ENCODE measurements at regions not wholly inside any gene's neighbourhood (a gene's known extent, or its start where the extent isn't known, plus 50 kb on each side); places are given as distances from the start of the nearest gene placed in this dataset.

DNA sequence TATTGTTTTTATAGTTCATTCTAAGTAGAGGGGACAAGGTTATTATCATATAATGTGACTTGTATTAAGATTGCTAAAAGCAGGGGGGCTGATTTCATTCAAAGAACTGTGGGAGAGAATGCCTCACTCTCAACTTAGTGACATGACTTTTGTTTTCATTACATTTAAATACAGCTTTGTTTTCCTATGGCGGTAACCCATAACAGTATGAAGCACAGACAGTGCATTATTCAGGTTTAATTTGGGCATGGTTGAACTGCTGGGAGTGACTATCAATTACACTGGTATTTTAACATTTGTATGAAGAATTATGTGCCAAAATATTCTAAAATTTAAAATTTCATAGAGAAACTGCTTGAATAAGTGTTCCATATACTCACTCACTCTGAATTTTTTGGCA, 637.3 kb downstream of the USP25 start:
- H3K4me3 ChIP-seq (ENCODE audit: low read length) = no peak overlapping the region
- TF ChIP-seq, protein P1, sequence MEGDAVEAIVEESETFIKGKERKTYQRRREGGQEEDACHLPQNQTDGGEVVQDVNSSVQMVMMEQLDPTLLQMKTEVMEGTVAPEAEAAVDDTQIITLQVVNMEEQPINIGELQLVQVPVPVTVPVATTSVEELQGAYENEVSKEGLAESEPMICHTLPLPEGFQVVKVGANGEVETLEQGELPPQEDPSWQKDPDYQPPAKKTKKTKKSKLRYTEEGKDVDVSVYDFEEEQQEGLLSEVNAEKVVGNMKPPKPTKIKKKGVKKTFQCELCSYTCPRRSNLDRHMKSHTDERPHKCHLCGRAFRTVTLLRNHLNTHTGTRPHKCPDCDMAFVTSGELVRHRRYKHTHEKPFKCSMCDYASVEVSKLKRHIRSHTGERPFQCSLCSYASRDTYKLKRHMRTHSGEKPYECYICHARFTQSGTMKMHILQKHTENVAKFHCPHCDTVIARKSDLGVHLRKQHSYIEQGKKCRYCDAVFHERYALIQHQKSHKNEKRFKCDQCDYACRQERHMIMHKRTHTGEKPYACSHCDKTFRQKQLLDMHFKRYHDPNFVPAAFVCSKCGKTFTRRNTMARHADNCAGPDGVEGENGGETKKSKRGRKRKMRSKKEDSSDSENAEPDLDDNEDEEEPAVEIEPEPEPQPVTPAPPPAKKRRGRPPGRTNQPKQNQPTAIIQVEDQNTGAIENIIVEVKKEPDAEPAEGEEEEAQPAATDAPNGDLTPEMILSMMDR (conservative IDR thresholded peaks at IDR 0.05; ENCODE audit: low read length) = no peak
- DNase-seq (ENCODE audit: low read depth) = no peak

DNA sequence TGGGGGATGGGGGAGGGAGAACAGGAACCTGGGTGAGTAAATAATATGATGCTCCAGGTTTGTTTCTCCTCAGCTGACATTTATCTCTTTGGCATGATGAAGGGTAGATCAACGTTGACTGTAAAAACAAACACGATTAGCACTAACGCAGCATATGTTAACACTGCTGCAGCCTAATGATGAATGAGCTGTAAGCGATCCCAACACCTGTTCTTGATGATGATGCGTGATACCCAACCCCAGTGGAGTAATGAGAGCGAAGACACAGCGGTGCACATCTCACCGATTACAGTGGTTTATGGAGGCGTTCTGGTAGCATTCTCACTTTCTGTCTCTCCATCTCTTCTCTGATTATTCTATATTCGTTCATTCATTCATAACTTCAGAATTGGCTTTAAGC, 640.4 kb downstream of the USP25 start:
- H3K4me3 ChIP-seq (ENCODE audit: low read length) = no peak overlapping the region
- TF ChIP-seq, protein P1 (conservative IDR thresholded peaks at IDR 0.05; ENCODE audit: low read length) = no peak
- DNase-seq (ENCODE audit: low read depth) = no peak

DNA sequence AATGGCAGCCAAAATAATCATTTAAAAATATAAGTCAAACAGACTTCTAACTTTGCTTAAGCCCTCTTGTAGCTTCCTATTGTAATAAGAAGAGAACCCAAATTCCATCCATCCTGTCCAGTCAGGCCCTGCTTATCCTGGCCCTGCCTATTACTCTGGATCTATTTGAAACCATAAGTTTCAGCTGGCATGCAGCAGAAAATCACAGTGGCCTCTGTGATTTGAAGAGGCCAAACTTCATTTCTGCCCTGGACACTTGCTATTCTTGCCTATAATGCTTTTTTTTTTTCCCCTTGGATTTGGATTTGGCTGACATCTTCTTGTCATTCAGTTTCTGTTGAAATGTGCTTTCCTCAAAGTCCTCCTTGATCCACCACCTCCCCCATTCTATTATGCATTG, 642.8 kb downstream of the USP25 start:
- H3K4me3 ChIP-seq (ENCODE audit: low read length) = no peak overlapping the region
- DNase-seq (ENCODE audit: low read depth) = no peak
- TF ChIP-seq, protein P1 (conservative IDR thresholded peaks at IDR 0.05; ENCODE audit: low read length) = no peak

DNA sequence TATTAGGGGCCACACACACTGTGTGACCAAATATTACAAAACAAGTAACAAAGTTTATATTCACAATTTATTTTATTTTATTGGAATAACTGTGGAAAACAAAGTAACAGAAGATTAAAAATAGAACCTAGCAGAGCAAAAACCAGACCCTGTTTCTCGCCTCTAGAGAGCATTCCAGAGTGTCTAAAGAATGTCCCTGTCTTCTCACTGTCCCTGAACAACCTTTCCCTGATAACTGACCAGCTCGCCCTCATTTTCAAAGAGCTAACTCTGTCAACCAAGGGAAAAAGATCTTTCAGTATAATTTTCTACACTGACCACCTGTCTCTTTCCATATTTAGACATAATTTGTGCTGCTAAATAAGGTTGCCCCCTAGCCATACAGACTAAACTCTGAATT, 646.9 kb downstream of the USP25 start:
- DNase-seq (ENCODE audit: low read depth) = no peak
- H3K4me3 ChIP-seq (ENCODE audit: low read length) = no peak overlapping the region
- TF ChIP-seq, protein P1 (conservative IDR thresholded peaks at IDR 0.05; ENCODE audit: low read length) = no peak

DNA sequence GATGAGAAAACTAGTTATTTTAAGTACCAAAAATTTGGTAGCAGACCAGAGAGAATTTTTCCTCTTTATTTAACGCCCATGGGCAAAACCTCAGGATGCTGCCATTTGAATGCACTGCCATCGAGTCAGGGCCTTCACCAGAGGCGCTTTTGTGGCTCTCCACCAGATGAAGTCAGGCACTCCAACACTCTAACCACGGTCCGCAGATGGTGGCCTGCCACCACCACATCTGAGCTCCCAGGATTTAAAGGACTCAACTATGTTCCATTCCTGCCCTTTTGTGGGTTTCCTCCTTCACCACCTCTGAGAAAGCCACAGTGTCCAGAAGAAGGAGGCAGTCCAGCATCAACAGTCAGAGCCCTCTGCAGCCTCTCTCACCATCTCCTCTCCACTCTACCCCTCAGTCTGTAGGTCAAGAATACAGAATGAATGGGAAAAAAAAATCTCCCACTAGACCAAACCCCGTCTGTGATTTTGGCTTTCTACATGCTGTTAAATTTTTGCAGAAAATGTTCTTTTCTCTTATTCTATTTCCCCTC, 647.4 kb downstream of the USP25 start:
- no peak overlapping the region for H3K4me3 ChIP-seq (ENCODE audit: low read length)
- DNase-seq (ENCODE audit: low read depth) = no peak
- TF ChIP-seq, protein P1 (conservative IDR thresholded peaks at IDR 0.05; ENCODE audit: low read length) = no peak

DNA sequence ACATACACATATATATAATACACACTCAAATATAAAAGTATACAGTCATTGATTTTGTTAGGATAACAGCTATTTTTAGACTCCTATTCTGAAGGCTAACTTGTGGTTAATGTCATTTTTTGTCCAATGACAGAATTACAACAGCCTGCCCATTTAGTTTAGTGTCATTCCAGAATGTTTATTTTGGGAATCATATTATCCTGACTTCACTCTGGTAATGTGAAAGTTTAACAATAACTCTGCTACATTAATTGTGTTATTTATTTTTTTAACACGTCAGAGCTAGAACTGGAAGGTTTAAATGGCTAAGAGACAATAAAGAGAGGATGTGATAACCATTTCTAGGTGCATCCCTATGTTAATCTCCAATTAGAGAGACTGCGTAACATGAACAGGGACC, 648.1 kb downstream of the USP25 start:
- no peak for DNase-seq (ENCODE audit: low read depth)
- H3K4me3 ChIP-seq (ENCODE audit: low read length) = no peak overlapping the region
- TF ChIP-seq, protein P1 (conservative IDR thresholded peaks at IDR 0.05; ENCODE audit: low read length) = no peak

DNA sequence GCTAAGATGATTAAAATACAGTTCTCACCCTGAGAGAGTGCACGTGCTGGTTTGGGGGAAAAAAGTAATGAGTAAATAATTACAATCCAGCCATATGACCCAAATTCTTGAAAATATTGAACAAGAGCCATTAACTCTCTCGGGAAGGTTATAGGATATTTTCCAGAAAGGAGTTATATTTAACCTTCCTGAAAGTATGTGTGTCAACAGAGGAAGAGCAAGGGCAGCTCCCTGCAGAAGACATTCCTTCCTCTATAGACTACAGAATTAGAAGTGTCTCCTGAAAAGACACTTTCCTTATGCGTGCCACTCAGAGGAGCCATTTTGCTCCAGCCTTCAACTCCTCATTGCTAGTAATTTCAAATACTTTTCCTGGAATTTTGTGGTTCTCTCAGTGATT, 648.7 kb downstream of the USP25 start:
- TF ChIP-seq, protein P1 (conservative IDR thresholded peaks at IDR 0.05; ENCODE audit: low read length) = no peak
- H3K4me3 ChIP-seq (ENCODE audit: low read length) = no peak overlapping the region
- no peak for DNase-seq (ENCODE audit: low read depth)

Data from AG10803 (cell line).